GM23248 (cell line): ENCODE measurements at regions not wholly inside any gene's neighbourhood (a gene's known extent, or its start where the extent isn't known, plus 50 kb on each side); places are given as distances from the start of the nearest gene placed in this dataset.

Source experiments
- EZH2 ChIP-seq: fragments of 200-600 bp; sonication (generic); IDR thresholded peaks from 2 replicates; pipeline ENCODE4 v1.6.1; 2018; ENCODE audit warnings: antibody characterized with exemption, mild to moderate bottlenecking; ENCODE audit not compliant: insufficient read depth, poor library complexity, severe bottlenecking
- EZH2phosphoT487 ChIP-seq: fragments of 200-600 bp; sonication (generic); IDR thresholded peaks from 2 replicates; pipeline ENCODE4 v1.6.1; 2018; ENCODE audit warnings: antibody characterized with exemption, moderate library complexity, mild to moderate bottlenecking, low read depth; ENCODE audit not compliant: insufficient read depth

DNA sequence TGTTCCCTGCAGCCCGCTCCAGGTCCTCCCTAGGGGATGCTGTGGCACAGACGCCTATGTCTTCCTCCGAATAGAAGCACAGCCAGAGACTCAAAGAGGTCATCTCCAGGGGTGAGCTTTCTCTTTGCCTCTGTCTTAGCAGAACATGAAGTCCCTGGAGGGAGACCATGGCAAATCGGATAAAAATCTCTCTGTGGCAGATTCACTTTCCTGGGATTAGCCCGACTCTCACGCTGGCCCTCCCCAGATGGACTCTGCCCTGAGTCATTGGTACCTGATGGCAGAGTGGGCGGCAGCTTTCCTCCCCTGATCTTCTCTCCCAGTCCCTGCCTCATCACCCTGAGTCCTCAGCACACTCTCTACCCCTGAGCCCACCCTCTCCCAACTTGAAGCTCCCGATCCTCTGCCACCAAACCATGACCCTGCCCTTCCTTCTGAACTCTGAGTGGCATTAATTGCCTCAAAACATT is 58.0 kb upstream of the CCDC167 start:
- TF ChIP-seq EZH2 (no peak), EZH2phosphoT487 (no peak)
